DOHH2 (cell line): ENCODE measurements at regions not wholly inside any gene's neighbourhood (a gene's known extent, or its start where the extent isn't known, plus 50 kb on each side); places are given as distances from the start of the nearest gene placed in this dataset.

Source experiments
- EZH2phosphoT487 ChIP-seq: fragments of 200-600 bp; sonication (generic); IDR thresholded peaks from 2 replicates; pipeline ENCODE4 v1.6.1; 2017; ENCODE audit warnings: borderline replicate concordance, mild to moderate bottlenecking, antibody characterized with exemption, low read length, moderate library complexity, mixed read lengths
- TF ChIP-seq, protein P1 (sequence below): fragments of 200-600 bp; sonication (generic); IDR thresholded peaks from one replicate; pipeline ENCODE4 v1.5.1; 2014; ENCODE audit warnings: antibody characterized with exemption, mild to moderate bottlenecking, low read depth, low read length; ENCODE audit not compliant: poor library complexity, severe bottlenecking

- TF ChIP-seq, protein P1, sequence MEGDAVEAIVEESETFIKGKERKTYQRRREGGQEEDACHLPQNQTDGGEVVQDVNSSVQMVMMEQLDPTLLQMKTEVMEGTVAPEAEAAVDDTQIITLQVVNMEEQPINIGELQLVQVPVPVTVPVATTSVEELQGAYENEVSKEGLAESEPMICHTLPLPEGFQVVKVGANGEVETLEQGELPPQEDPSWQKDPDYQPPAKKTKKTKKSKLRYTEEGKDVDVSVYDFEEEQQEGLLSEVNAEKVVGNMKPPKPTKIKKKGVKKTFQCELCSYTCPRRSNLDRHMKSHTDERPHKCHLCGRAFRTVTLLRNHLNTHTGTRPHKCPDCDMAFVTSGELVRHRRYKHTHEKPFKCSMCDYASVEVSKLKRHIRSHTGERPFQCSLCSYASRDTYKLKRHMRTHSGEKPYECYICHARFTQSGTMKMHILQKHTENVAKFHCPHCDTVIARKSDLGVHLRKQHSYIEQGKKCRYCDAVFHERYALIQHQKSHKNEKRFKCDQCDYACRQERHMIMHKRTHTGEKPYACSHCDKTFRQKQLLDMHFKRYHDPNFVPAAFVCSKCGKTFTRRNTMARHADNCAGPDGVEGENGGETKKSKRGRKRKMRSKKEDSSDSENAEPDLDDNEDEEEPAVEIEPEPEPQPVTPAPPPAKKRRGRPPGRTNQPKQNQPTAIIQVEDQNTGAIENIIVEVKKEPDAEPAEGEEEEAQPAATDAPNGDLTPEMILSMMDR, result no peak
- TF ChIP-seq EZH2phosphoT487, result no peak
Measured at GRCh38 chr14:36462890-36463289, 57.1 kb downstream of the NKX2-1 start.
